Activated CD8-positive, alpha-beta memory T cell treated with anti-CD3 and anti-CD28 coated beads for 36 hours (primary cell): ENCODE measurements at regions not wholly inside any gene's neighbourhood (a gene's known extent, or its start where the extent isn't known, plus 50 kb on each side); places are given as distances from the start of the nearest gene placed in this dataset.
"Not testable (repeated sequence)": the region's sequence is repeated elsewhere in the genome, so short reads cannot be mapped to it uniquely, and the experiment has no call there.

Experiments used
- CTCF ChIA-PET: fragments of 350-600 bp; sonication (Branson Sonifier 250); formaldehyde crosslinking; loops from one replicate; lab custom pipeline; 2021; ENCODE audit warnings: antibody characterized with exemption; lab: Charles Lee
- POLR2A ChIA-PET: fragments of 350-600 bp; sonication (Branson Sonifier 250); formaldehyde crosslinking; loops from one replicate; lab custom pipeline; 2021; ENCODE audit warnings: antibody characterized with exemption; lab: Charles Lee

DNA sequence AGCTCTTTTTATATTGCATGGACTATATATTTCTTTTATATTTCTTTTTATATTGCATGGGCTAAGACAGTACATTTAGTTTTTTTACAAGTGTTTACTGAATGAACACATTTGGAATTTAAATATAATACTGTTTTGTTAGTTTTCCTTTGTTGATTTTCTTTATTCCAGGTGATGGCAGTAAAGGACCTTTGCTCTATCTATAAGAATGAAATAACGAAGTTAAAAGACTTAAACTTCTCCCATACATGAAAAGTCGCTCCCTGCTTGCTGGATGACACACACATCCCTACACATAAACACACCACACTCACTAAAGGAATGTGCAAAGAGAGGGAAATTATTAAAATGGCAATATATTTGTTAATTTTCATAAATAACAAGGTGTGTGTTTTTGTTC is 102.5 kb upstream of the ANXA10 start:
- ChIA-PET CTCF (no interaction called here), POLR2A (no interaction called here)

DNA sequence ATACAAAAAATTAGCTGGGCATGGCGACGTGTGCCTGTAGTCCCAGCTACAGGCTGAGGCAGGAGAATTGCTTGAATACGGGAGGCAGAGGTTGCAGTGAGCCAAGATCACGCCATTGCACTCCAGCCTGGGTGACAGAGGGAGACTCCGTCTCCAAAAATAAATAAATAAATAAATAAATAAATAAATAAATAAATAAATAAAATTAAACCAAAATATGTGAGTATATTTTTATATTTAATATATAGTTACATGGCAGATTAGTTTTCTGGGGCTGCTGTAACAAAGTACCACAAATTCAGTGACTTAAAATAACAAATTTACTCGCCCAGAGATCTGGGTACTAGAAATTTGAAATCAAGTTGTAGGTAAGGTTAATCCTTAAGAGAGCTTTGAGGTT is 84.2 kb upstream of the ANXA10 start:
- CTCF ChIA-PET, POLR2A ChIA-PET: not testable (repeated sequence)

DNA sequence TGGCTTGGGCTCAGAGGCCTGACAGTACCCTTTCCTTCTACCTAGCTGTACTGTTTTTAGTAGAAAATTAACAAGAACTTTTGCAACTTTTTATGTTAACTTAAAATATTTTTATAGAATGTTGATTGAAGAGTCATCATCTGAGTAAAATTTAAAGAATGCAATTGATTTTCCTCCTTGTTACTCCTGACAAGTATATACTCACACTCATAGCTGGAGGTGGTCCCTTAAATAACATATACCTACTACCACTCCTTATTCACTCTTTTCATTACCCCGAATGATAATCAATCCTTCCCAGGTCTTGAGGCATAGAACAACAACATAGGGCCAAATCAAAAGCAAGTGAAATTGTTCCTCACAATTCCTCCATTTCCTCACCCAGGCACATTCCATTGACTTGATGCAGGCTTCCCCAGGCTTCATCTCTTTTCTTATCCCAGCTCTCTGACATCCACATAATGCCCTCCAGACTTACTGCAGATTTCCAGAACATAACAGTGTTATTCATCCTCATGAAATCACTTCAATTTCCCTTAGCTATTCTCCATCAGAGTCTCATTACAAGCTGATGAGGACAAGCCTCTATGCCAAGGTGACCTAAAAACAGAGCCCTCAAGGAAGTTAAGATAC is 73.2 kb upstream of the ANXA10 start:
- POLR2A ChIA-PET = no interaction called here
- CTCF ChIA-PET = no interaction called here

DNA sequence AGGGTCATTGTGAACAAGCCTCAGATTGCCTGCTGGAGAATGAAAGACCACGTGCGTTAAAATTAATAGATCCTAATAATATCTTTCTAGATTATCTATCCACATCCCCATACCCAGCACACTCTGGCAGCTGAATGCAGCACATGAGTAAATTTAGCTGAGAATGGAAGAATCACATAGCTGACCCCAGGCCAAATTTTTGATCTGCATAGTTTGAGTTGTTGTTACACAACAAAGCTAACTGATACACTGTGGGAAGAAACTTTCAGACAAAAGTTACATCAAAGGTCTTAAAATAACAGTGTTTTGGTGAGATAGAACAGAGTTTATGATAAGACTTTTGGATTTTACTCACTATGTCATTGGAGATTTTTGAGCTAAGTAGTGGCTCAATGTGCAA is 72.4 kb upstream of the ANXA10 start:
- ChIA-PET CTCF (no interaction called here), POLR2A (no interaction called here)

DNA sequence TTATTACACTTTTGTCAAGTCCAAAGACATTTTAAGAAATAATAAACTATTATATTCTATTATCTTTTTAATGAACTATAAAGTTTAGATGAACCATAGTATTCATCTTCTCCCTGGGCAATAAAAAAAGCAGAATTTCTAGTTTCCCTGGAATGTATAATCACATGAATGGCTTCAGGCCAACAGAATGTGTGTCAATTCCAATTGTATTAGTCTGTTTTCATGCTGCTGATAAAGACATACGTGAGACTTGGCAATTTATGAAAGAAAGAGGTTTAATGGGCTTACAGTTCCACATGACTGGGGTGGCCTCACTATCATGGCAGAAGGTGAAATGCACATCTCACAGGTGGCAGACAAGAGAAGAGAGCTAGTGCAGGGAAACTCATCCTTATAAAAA is 70.7 kb upstream of the ANXA10 start:
- ChIA-PET POLR2A (no interaction called here), CTCF (no interaction called here)

DNA sequence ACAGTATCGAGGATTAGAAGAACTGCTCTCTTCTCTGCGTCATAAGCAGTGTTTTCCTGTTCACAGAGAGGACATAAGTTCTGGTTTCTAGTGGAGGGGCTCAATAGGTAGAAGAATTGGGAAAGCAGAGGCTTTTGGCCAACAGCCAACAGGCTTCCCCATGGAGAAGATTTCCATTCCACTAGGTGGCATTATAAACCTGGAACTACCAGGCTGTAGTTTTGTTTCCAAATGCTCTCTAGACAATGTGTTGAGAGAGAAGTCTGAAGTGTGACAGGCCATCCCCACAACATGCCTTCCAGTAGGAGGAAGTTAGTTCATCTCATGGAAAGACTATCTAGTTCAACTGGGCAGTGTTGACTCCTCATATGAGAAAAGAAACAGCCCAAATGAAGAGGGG is 63.8 kb upstream of the ANXA10 start:
- ChIA-PET CTCF (no interaction called here), POLR2A (no interaction called here)

DNA sequence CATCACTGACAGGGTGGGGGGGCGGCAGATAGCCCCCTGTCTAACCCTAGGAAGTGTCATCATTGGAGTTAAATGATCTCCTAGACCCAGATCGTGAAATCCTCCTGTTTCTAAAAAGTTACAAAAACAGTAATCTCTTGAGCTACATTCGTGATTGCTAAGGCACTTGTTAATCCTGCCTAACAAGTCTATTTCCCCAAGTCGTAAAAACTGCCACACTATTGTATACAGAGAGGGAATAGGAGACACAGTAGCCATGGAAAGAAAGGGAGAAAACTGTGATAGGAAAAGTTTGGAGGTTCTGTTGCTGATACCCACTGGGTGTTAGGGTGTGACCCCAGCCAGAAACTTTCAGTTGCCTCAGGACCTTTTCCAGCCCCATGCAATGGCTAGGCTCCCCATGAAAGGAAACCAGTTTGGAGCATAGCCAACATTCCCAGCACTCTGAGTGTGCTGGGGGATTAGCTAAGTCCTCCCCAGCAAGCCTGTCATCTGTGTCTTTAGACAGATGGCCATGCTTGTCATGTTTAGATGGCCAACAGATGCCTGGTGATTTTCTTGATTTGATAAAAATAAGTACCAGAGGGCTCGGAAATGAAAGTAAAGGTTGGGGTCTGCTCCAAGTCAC is 63.3 kb upstream of the ANXA10 start:
- POLR2A ChIA-PET = no interaction called here
- CTCF ChIA-PET = no interaction called here

DNA sequence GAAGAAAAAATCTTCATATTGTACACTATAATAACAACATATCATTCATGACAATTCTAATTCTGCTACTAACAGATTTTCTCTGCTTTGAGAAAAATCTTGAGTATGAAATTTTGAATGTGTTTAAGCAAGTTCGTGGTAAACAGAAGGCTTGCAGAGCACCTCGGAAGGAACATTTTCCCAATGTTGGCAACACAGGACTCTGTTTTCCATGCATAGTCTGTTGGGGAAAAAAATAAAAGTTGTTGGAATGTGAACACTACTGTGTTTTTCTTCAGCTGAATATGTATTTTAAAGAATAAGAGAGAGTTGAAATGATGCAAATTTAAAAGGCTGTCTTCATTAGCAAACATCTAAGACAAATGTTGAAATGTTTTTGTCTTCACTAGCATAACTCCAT is 54.7 kb upstream of the ANXA10 start:
- POLR2A ChIA-PET = no interaction called here
- CTCF ChIA-PET = no interaction called here

DNA sequence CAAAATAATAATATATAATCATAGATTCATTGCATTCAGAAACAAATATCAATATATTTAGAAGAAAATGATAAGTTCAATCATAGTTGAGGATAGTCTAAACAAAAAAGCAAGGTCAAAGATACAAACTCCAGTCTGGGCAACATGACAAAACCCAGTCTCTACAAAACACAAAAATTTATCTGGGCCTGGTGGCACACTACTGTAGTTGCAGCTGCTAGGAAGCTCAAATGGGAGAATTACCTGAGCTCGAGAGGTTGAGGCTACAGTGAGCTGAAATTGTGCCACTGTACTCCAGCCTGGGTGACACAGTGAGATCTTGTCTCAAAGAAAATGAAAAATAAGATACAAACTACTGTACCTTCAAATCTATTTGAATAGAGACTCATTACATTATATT is 52.7 kb upstream of the ANXA10 start:
- POLR2A ChIA-PET = no interaction called here
- CTCF ChIA-PET = no interaction called here
